Cardiac fibroblast (primary cell): ENCODE measurements at regions not wholly inside any gene's neighbourhood (a gene's known extent, or its start where the extent isn't known, plus 50 kb on each side); places are given as distances from the start of the nearest gene placed in this dataset.
A peak's percentile ranks its signal among the peaks of the same experiment; 100 is the strongest.

Experiments
- DNase-seq, 2 donors: peaks; one replicate each; pipeline versions ENCODE4 v3.0.0 to v3.0.0-alpha.2; 2010; ENCODE audit warnings: low read depth in 2 of 2
- H3K4me3 ChIP-seq, 2 donors: replicated peaks in 1 of 2; 1 replicate in 1 of 2; 2 replicates in 1 of 2; pipeline ENCODE4 v1.5.1; 2011; ENCODE audit warnings: low read depth in 2 of 2, low read length in 2 of 2, mild to moderate bottlenecking in 2 of 2, moderate library complexity in 1 of 2
- TF ChIP-seq, protein P1 (sequence below): IDR thresholded peaks from one replicate; pipeline ENCODE4 v1.5.1; 2011; ENCODE audit warnings: low read depth, mild to moderate bottlenecking, low read length, inconsistent platforms

DNA sequence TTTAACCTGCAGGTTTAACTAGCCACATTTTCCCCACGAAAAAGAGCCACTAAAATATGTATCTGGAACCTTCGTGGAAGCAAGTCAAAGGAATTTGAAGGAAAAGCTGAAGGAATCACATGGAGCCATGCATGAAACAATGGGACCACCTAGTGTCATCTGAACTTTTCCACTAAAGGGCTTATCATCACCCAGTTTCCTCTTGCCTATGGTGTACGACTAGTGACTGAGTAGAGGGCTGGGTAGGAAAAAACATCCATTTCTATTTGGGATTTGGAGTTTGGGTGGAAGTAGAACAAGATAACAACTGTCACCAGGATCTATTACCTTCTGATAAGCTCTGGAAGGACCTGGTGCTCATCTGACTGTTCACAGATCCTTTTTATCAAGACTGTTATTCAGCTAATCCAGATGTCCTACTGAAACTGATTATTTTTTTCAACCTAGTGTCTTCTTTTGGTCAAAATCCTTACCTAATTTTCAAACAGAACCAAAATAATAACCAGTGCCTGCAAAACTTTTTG, 153.2 kb upstream of the COL1A2 start:
- no peak overlapping the region for H3K4me3 ChIP-seq
- TF ChIP-seq, protein P1, sequence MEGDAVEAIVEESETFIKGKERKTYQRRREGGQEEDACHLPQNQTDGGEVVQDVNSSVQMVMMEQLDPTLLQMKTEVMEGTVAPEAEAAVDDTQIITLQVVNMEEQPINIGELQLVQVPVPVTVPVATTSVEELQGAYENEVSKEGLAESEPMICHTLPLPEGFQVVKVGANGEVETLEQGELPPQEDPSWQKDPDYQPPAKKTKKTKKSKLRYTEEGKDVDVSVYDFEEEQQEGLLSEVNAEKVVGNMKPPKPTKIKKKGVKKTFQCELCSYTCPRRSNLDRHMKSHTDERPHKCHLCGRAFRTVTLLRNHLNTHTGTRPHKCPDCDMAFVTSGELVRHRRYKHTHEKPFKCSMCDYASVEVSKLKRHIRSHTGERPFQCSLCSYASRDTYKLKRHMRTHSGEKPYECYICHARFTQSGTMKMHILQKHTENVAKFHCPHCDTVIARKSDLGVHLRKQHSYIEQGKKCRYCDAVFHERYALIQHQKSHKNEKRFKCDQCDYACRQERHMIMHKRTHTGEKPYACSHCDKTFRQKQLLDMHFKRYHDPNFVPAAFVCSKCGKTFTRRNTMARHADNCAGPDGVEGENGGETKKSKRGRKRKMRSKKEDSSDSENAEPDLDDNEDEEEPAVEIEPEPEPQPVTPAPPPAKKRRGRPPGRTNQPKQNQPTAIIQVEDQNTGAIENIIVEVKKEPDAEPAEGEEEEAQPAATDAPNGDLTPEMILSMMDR: no peak

GRCh38 chr7:94243066-94243711, 151.5 kb upstream of the COL1A2 start:
- H3K4me3 ChIP-seq: no peak overlapping the region
- no peak for DNase-seq
- TF ChIP-seq, protein P1: no peak

More for the DNA sequence above, 153.2 kb upstream of the COL1A2 start:
- peak in 1 of 2 donors; percentile 34 for DNase-seq

DNA sequence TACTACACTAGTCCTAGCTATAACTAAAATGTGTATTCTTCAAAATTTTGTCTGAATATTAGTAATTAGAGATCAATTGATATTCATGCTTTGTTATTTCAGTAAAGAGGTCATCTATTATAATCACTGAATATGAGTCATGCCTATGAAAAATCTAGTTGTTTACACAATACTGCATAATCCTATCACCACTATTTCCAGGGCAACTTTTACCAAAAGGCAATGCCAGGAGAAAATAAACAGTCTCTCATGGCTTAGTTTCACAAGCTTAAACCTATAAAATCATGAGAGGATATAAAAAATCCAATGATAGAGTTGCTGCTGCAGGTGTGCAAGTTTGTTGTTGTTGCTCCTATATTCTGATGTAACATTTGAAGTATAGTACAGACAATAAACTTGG, 149.9 kb upstream of the COL1A2 start:
- no peak overlapping the region for H3K4me3 ChIP-seq
- no peak for DNase-seq
- TF ChIP-seq, protein P1: no peak

GRCh38 chr7:94245500-94245899, 149.2 kb upstream of the COL1A2 start:
- no peak overlapping the region for H3K4me3 ChIP-seq
- TF ChIP-seq, protein P1: no peak
- DNase-seq: no peak

DNA sequence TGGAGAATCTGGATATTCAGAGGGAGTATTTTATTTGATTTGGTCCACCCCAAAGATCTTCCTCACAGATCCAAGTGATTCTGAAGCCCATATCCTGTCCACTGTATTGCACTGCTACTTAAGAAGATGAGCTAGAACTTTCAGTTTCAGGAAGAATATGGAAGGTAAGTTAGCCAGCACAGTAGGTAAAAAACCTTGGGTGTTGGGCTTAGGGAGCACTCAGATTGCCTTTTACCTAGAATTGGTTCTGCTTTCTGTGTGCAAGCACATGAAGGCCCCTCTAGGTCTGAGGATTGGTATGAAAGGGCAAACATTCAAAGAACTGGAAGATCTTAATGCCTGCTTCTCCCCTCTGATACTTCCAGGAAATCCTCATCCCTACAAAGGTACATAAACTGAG, 146.7 kb upstream of the COL1A2 start:
- TF ChIP-seq, protein P1: no peak
- H3K4me3 ChIP-seq: no peak overlapping the region
- no peak for DNase-seq

- TF ChIP-seq, protein P1: no peak
- DNase-seq: no peak
- H3K4me3 ChIP-seq: no peak overlapping the region
Measured at GRCh38 chr7:94249631-94250030, 145.1 kb upstream of the COL1A2 start.

GRCh38 chr7:94250124-94250523, 144.6 kb upstream of the COL1A2 start:
- TF ChIP-seq, protein P1: no peak

More at GRCh38 chr7:94250124-94250523, 144.6 kb upstream of the COL1A2 start:
- no peak overlapping the region for H3K4me3 ChIP-seq
- no peak for DNase-seq
